OCI-LY3 (cell line): ENCODE measurements at regions not wholly inside any gene's neighbourhood (a gene's known extent, or its start where the extent isn't known, plus 50 kb on each side); places are given as distances from the start of the nearest gene placed in this dataset.

ENCODE experiments used
- H2AFZ ChIP-seq: fragments of 200-600, 300-600 bp; shearing (Covaris generic); 2 replicates; pipeline ENCODE4 v1.6.0; 2014; ENCODE audit warnings: antibody characterized with exemption, low read depth, low read length
- H3K27ac ChIP-seq: fragments of 200-600, 300-600 bp; sonication (generic); 2 replicates; pipeline ENCODE4 v1.5.1; 2014; ENCODE audit warnings: mild to moderate bottlenecking, low read length, moderate library complexity, mixed read lengths
- H3K27me3 ChIP-seq: fragments of 200-600, 300-600 bp; sonication (generic); 2 replicates; pipeline ENCODE4 v1.6.1; 2014; ENCODE audit warnings: low read depth, low read length, mixed read lengths
- H3K36me3 ChIP-seq: fragments of 200-600, 300-600 bp; sonication (generic); replicated peaks from 2 replicates; pipeline ENCODE3; 2014; ENCODE audit warnings: low read depth, low read length, mixed read lengths
- H3K4me1 ChIP-seq: fragments of 300-600, 200-600 bp; sonication (generic); 2 replicates; pipeline ENCODE4 v1.6.1; 2014; ENCODE audit warnings: low read length, mixed read lengths
- H3K4me2 ChIP-seq: fragments of 200-600, 300-600 bp; sonication (generic); 2 replicates; pipeline ENCODE4 v1.6.1; 2014; ENCODE audit warnings: low read length, mixed read lengths
- H3K4me3 ChIP-seq: fragments of 300-600, 200-600 bp; sonication (generic); 2 replicates; pipeline ENCODE4 v1.5.1; 2014; ENCODE audit warnings: antibody characterized with exemption, mild to moderate bottlenecking, low read length, moderate library complexity
- H3K79me2 ChIP-seq: fragments of 300-600, 200-600 bp; shearing (Covaris generic); 2 replicates; pipeline ENCODE4 v1.6.1; 2014; ENCODE audit warnings: mild to moderate bottlenecking, low read length, mixed read lengths
- H3K9ac ChIP-seq: fragments of 300-600, 200-600 bp; shearing (Covaris generic); 2 replicates; pipeline ENCODE4 v1.6.0; 2014; ENCODE audit warnings: mild to moderate bottlenecking, low read length, moderate library complexity
- H3K9me3 ChIP-seq: fragments of 200-600, 300-600 bp; shearing (Covaris generic); 2 replicates; pipeline ENCODE4 v1.6.1; 2014; ENCODE audit warnings: low read length, mixed read lengths; ENCODE audit not compliant: insufficient read depth
- H4K20me1 ChIP-seq: fragments of 200-600, 300-600 bp; sonication (generic); 2 replicates; pipeline ENCODE4 v1.6.1; 2016; ENCODE audit warnings: low read length, mixed read lengths; ENCODE audit not compliant: insufficient read depth
- CTCF ChIP-seq: fragments of 200-600, 300-600 bp; sonication (generic); IDR thresholded peaks from 2 replicates; pipeline ENCODE4 v1.5.1; 2014; ENCODE audit warnings: antibody characterized with exemption, low read length, low read depth
- EZH2phosphoT487 ChIP-seq: fragments of 200-600 bp; shearing (Covaris generic); IDR thresholded peaks from 2 replicates; pipeline ENCODE4 v1.6.1; 2018; ENCODE audit warnings: antibody characterized with exemption, mixed run types, low read depth

DNA sequence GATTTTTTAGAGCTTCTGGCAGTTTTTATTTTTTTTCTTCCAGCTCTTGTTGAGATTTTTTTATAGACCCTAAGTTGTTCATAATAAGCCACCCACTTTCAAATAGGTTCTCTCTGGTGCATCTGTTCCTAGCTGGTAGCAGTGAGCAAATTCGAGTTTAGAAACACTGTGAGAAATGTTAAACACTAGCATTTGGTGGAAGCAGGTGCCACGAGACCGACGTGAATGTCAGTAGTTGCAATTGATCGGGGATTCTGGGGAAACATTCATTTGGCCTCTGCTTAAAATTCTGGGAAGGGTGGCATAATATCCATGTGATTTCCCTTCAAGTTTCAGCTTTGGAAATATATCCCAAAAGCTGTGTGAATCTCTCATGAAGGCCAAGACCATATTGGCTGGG is 435.0 kb downstream of the RNF144A start:
- Histone ChIP-seq H3K4me2 (no peak overlapping the region), H3K9me3 (no peaks in the 10 kb centered on the region), H2AFZ (no peak overlapping the region), H3K36me3 (no peaks in the 10 kb centered on the region), H3K4me3 (no peak overlapping the region), H3K27me3 (peaks cover 31% of the 10 kb centered on the region; the same call in 1 of the 2 replicates), H3K79me2 (no peaks in the 10 kb centered on the region), H3K4me1 (peaks cover 24% of the 10 kb centered on the region), H4K20me1 (0 out of 2 replicates have a peak, but pooled peaks cover 2% of the 10 kb centered on the region), H3K27ac (no peak overlapping the region), H3K9ac (no peak overlapping the region)
- TF ChIP-seq CTCF (no peak), EZH2phosphoT487 (no peak)

DNA sequence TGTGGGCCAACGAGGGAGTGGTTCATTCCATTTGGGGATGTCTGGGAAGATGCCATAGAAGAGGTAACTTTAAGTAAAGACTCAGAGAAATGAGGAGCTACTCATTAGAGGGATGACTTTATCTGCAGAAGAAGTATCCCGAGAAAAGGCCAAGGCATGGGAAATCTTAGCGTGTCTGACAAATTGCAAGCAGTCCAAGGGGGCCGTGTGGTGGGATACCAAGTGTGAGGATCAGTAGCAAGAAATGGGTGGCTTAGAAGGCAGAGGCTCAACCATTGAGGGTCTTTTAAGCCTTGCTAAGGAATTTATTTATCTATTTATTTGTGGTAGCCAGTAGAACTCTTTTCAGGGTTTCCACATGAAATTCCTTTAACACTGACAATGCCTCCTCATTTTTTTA is 436.4 kb downstream of the RNF144A start:
- no peak for TF ChIP-seq CTCF
- TF ChIP-seq EZH2phosphoT487, result no peak
- Histone ChIP-seq H3K9ac (no peak overlapping the region), H3K36me3 (no peaks in the 10 kb centered on the region), H4K20me1 (0 out of 2 replicates have a peak, but pooled peaks cover 2% of the 10 kb centered on the region), H3K27ac (no peak overlapping the region), H3K9me3 (no peaks in the 10 kb centered on the region), H3K79me2 (no peaks in the 10 kb centered on the region), H3K4me1 (peaks cover 10% of the 10 kb centered on the region), H2AFZ (no peak overlapping the region), H3K4me2 (no peak overlapping the region), H3K27me3 (peaks cover 27% of the 10 kb centered on the region; the same call in 1 of the 2 replicates), H3K4me3 (no peak overlapping the region)

DNA sequence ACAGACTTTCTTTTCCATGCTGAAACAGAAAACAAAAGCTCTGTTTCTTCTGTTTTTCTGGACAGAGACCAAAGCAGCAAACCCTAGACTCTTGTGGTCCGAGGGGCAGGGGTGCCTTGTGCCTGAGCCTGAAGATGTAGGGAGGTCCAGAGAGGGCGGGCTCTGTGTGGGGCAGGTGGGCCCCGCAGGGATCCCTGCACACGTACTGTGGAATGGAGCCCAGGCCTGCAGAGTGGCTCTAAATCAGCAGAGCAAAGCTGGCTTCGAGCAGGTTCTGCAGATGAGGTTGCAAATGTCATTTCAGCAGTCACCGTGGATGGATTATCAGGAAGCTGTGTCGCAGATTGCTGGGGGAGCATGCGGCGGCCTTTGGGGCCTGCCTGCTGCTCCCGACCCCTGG is 438.6 kb downstream of the RNF144A start:
- Histone ChIP-seq H3K4me2 (no peak overlapping the region), H3K9me3 (no peaks in the 10 kb centered on the region), H3K4me3 (no peak overlapping the region), H3K36me3 (no peaks in the 10 kb centered on the region), H3K4me1 (peaks cover 3% of the 10 kb centered on the region; the same call in 1 of the 2 replicates), H3K27me3 (peaks cover 22% of the 10 kb centered on the region; the same call in 1 of the 2 replicates), H3K27ac (no peak overlapping the region), H2AFZ (no peak overlapping the region), H3K79me2 (no peaks in the 10 kb centered on the region), H4K20me1 (no peaks in the 10 kb centered on the region), H3K9ac (no peak overlapping the region)
- TF ChIP-seq EZH2phosphoT487, result no peak
- TF ChIP-seq CTCF, result no peak

DNA sequence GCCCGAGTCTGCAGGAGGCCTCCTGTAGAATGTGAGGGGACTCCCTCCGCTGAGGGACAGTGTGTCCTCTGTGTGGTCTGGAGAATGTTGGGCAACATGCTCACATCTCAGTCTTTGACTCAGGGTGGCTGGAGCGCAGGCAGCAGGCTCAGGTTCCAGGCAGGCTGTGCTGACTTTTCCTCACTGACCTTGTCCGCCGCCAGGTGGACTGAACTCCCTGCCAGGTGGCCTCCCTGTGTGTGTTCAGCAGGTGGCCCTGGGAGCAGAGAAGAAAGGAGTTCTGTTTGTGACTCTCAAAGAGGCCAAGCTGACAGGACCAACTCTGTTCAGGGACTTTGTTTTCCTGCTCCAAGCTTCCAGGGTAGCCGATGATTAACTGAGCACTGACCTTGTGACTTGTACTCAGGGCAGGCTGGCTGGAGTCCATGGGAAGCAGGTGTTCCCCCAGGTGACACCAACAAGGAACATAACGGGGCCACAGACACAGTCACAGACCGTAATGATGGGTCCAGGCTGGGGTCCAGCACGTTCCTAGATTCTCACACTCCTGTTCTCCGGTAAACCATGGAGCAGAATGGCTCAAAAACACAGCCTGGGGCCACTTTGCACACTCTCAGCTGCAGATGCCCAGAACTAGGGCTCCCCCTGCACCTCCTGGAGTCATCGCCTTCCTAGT is 439.8 kb downstream of the RNF144A start:
- H2AFZ ChIP-seq, result no peak overlapping the region
- no peaks in the 10 kb centered on the region for H3K79me2 ChIP-seq
- no peaks in the 10 kb centered on the region for H3K9me3 ChIP-seq
- no peaks in the 10 kb centered on the region for H4K20me1 ChIP-seq
- TF ChIP-seq EZH2phosphoT487 (no peak), CTCF (no peak)
- H3K36me3 ChIP-seq, result no peaks in the 10 kb centered on the region
- H3K4me3 ChIP-seq, result no peak overlapping the region
- peaks cover 22% of the 10 kb centered on the region; the same call in 1 of the 2 replicates for H3K27me3 ChIP-seq
- no peak overlapping the region for H3K27ac ChIP-seq
- H3K4me2 ChIP-seq, result no peak overlapping the region
- no peak overlapping the region for H3K9ac ChIP-seq
- peaks cover 3% of the 10 kb centered on the region; the same call in 1 of the 2 replicates for H3K4me1 ChIP-seq
